Hematopoietic multipotent progenitor cell (in vitro differentiated cells): ENCODE measurements at regions not wholly inside any gene's neighbourhood (a gene's known extent, or its start where the extent isn't known, plus 50 kb on each side); places are given as distances from the start of the nearest gene placed in this dataset.
"Not testable (repeated sequence)": the region's sequence is repeated elsewhere in the genome, so short reads cannot be mapped to it uniquely, and the experiment has no call there.

Experiments
- DNase-seq, 3 donors: peaks; one replicate each; pipeline ENCODE4 v3.0.0-alpha.2; 2011 to 2015; ENCODE audit warnings: low read depth in 2 of 3, low spot score in 2 of 3

GRCh38 chr10:56109454-56109853 lies 251.6 kb downstream of the ZWINT start:
- no peak for DNase-seq

DNA sequence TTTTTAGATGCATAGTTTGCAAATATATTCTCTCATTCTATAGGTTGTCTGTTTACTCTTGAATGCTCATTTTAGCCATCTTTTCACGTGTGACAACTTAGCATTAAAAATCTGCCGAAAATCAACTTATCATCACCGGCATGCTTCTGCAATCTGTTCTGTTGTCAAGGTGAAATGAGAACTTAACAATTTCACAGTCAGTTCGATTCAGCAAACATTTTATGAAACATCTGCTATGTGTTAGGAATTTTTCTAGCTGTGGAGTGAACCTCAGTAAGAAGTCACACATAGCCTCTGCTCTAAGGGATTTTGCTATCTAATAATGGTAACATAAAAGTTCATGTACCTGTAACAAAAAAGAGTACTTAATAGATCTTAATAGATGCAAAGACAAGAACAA lies 256.1 kb downstream of the ZWINT start:
- no peak for DNase-seq

GRCh38 chr10:56104487-56104886 lies 256.6 kb downstream of the ZWINT start:
- DNase-seq, result no peak

- no peak for DNase-seq
Measured at GRCh38 chr10:56096226-56096517, 264.9 kb downstream of the ZWINT start.

DNA sequence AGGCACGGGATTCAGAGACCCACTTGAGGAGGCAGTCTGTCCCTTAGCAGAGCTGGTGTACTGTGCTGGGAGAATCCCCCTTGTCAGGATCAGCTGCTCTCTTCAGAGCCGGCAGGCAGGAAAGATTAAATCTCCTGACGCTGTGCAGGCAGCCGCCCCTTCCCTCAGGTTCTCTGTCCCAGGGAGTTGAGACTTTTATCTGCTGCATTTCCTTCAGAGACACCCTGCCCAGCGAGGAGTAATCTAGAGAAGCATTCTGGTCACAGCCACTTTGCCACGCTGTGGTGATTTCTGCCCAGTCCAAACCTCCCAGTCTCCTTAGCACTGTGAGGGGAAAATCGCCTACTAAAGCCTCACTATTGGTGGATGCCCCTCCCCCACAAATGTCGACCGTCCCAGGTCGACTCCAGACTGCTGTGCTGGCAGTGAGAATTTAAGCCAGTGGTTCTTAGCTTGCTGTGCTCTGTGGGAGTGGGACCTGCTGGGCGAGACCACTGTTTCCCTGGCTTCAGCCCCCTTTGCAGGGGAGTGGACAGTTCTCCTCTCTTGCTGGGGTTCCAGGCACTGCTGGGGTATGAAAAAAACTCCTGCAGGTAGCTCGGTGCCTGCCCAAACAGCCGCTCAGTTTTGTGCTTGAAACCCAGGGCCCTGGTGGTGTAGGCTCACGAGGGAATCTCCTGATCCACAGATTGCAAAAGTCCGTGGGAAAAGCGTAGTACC lies 265.4 kb downstream of the ZWINT start:
- no peak for DNase-seq

- not testable (repeated sequence) for DNase-seq
Measured at GRCh38 chr10:56093645-56094044, 267.4 kb downstream of the ZWINT start.

DNA sequence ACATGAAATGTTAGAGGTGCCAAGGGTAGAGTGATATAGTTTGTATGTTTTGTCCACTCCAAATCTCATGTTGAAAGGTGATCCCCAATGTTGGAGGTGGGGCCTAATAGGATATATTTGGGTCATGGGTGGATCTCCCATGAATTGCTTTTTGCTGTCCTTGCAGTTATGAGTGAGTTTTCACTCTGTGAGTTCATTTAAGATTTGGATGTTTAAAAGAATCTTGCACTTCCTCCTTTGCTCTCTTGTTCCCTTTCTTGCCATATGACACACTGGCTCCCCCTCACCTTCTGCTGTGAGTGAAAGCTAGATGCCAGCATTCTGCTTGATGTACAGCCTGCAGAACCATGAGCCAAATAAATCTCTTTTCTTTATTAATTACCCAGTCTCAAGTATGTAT lies 269.2 kb downstream of the ZWINT start:
- DNase-seq, result no peak

DNA sequence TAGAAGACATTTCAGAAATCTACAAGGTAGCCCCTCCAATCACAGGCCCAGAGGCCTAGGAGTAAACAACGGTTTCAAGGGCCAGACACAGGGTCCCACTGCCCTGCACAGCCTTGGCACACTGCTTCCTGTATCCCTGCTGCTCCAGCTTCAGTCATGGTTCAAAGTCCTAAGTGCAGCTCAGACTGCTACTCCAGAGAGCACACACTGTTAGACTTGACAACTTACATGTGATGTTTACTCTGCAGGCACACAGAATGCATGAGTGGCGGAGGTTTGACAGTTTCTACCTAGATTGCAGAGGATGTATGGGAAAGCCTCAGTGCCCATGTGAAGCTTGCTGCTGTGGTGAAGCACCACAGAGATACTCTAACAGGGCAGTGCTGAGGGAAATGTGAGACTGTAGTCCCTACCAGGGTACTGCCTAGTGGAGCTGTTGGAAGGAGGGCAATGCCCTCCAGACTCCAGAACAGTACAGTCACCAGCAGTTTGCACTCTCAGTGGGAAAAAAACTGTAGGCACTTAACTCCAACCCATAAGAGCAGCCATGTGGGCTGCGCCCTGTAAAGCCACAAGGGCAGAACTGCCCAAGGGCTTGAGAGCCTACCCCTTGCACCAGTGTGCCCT lies 270.0 kb downstream of the ZWINT start:
- DNase-seq, result no peak

DNA sequence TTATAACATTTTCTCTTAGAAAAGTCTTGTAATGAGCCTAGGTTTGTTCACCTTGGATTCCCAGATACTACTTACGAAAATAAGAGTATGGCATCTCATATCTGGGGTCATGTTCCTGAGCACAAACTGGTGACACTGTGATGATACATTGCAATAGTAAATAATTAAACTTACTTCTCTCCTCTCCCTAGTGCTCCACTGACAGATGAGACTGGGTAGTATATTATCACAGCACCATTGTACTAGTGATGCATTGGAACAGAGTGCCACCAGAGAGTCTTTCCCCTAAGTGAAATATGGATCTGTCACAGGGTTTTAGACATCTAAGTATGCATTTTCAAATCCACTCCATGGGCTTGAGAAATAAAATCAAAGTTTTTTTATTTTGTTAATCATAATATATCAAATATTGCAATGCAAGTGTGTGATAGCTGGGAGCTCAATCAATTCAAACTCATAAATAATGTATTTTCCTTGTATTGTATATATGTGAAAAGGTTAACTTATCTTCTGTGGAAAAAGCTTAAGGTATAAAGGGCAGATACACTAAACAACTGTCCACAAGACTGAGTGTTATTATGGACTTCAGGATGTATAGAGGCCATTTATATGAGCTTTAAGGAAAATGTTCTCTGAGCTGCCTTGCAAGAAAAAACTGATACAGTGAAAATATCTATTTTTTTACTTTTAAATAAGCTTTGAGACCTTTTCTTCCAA lies 275.5 kb downstream of the ZWINT start:
- no peak for DNase-seq

GRCh38 chr10:56082169-56082568 lies 278.9 kb downstream of the ZWINT start:
- DNase-seq, result no peak

DNA sequence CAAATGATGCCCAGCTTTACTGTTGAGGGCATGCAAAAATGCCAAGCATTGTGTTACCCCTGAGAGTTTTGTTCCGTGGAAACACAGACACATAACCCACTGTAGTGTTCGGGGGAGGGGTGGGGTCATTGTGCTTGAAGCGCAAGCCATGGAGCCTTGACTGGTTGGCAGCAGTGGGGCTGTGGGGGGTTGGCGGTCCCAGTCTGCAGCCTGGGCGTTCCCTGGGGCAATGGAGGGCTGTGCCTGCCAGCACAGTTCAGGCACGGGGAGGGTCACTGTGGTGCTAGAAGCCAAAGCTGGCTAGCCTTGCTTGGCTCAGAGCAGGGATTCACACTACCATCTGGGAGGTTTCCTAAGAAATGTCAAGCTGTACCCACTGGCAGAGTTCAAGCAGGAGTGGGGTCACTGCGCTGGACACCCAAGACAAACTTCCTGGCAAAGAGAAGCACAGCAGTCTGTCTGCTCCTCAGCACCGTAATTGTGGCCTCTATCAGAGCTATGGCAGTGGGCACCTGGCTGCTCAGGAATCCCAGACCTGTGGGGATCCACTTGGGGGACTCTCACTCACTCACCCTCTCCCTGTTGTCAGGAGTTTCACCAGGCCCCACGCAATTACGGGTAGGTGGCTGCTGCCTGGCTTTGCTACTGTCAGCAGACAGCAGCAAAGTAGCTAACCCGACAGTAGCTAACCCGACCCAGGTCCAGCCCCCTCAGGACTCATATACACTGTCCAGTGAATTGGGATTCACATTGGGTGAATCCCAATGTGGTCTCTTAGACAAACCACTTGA lies 292.4 kb downstream of the ZWINT start:
- no peak for DNase-seq

DNA sequence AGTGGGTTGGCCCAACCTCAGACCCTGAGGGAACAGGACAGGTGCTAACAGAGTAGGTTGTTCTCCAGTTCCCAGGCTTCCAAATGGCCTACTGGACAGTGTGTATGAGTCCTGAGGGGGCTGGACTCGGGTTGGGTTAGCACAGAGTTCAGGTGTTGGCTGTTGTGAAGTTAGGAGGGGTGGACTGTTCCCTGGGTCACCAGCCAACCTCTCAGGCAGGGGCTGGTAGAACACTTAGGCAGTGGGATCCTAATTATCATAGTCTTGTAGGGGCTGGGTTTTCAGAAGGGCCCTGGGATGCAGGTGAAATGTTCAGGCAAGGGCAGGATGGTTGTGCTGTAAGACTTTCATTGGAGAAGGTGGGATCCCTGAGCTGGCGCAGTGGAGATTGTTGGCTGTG lies 293.0 kb downstream of the ZWINT start:
- no peak for DNase-seq

DNA sequence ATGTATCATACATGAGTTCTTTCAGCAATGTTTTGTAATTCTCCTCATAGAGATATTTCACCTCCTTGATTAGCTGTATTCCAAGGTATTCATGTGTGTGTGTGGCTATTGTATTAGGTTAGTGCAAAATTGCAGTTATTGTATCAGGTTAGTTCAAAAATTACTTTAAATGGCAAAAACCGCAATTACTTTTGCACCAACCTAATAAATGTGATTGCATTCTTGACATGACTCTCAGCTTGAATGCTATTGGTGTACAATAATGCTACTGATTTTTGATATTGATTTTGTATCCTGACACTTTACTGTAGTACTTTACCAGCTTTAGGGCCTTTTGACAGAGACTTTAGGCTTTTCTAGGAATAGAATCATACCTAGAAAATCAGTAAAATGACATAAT lies 297.4 kb downstream of the ZWINT start:
- DNase-seq, result no peak

DNA sequence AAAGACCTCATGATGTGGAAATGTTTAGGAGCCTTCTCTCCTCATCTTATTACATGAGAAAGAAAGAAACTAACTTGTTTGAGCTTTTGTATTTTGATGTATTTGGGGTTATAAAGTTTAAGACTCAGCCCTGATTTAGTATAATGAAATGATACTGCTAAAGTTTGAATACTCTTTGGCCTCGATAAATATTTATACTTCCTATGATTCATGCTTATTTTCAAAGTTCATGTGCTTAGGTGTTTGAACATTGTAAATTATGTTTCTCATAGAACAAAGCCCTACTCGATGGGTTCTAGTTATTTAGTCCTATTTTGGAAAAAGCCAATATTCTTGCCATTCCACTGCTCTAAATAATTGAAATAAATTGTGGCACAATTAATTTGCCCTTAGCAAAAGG lies 303.2 kb downstream of the ZWINT start:
- DNase-seq, result no peak

DNA sequence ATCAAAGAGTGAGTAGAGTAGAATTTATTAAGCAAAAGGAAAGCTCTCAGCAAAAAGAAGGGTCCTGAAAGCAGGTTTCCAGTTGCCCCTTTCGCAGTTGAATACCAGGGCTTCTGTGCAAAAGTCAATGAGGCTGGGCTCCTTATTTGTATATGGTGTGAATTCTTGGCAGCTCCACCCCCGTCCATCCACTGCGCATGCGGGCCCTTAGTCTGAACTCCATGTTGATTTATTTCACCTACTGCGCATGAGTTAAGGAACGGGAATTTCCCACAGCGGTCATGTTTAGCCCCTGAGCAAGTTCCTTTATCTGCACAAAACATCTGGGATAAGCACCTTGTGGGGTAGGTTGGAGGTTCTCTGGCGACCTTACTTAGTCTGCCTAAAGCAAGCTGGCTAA lies 325.6 kb downstream of the ZWINT start:
- no peak for DNase-seq

DNA sequence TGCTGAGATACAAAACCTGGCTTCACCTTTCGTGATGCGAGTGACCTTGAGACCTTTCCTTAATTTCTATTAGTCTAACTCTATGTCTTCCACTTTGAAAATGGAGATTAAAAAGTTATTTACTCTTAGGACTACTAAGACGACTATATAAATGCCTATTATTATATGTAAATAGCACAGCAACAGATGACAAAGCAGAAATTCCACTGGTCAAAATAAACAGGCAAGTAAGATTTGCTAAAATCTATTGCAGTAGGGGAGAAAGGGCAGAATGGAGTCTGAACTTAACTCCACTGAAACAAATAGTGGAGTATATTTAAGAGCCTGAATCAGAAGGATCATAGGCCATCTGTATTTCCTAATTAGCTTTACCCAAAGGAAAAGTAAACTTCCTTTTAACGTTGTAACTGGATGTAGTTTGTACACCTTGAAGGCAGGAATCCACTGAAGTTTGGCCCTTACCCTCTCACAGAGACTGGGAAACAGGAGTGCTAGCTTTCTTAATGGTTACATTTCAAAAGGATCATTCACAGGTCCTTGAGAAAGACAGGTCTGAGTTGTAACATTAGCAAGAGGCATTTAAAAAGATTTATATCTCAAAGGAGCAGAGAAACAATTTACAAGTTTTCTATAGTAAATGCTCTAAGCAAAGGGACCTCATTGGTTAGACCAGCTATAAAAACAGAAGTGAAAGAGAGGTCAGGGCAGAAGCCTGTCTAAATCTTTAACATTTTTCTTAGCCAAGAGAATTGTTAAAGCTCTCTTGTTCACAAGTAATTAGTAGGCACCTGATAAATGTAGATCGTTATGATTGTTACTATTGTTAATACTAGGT lies 332.5 kb downstream of the ZWINT start:
- no peak for DNase-seq

- no peak for DNase-seq
Measured at GRCh38 chr10:56012101-56012500, 349.0 kb downstream of the ZWINT start.

DNA sequence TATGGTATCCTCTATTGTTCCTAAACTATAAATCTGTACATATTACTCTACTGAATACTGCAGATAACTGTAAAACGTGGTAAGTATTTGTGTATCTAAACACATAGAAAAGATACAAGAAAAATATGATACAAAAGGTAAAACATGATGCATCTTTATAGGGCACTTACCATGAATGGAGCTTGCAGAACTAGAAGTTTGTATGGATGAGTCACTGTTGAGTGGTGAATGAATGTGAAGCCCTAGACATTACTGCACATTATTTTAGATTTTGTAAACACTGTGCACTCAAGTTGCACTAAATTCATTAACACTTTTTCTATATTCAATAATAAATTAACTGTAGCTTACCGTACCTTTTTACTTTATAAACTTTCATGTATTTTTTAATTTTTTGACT lies 357.5 kb downstream of the ZWINT start:
- no peak for DNase-seq

GRCh38 chr10:55989188-55989587 lies 371.9 kb downstream of the ZWINT start:
- no peak for DNase-seq

DNA sequence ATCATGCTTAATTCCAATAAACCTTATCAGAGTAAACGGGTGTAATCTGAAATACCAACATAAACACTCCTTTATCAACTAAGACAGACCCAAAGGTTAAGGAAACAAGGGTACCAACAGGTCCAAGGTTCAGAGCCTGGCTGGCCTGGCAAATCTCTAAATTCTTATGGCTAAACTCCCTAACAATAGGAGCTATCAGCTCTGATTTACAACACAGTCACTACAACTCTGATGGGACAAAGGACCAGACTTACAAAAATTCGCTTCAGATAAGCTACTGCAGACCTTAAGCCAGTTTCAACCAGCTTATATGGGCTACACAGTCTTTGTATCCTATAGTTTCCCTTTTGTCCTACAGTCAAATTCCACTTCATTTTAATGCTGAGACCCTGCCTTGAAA lies 381.9 kb downstream of the ZWINT start:
- DNase-seq, result no peak

DNA sequence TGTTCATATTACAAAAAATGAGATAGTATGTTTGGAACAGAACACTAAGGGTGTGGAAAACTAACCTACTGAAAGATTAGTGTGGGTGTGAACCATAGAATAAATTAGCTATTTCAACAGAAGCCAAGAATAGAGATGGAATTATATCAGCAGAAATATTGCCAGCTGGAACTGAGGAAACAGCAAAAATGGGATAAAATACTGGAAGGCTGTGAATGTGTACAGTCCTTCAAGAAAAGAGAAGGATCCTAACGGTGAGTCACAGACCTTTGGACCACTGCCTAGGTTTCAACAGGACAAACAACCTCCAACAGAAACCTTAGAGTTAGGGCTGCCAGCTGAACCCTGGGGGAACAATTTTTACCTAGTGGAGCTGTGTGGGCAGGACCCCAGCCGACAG lies 395.0 kb downstream of the ZWINT start:
- DNase-seq, result no peak
